Activated effector memory CD4-positive, alpha-beta T cell treated with Interleukin-2 at 50 U/mL for 16 hours (primary cell): ENCODE measurements at regions not wholly inside any gene's neighbourhood (a gene's known extent, or its start where the extent isn't known, plus 50 kb on each side); places are given as distances from the start of the nearest gene placed in this dataset.

Experiments
- DNase-seq: peaks from one replicate; pipeline ENCODE4 v3.0.0-alpha.2; 2020

DNA sequence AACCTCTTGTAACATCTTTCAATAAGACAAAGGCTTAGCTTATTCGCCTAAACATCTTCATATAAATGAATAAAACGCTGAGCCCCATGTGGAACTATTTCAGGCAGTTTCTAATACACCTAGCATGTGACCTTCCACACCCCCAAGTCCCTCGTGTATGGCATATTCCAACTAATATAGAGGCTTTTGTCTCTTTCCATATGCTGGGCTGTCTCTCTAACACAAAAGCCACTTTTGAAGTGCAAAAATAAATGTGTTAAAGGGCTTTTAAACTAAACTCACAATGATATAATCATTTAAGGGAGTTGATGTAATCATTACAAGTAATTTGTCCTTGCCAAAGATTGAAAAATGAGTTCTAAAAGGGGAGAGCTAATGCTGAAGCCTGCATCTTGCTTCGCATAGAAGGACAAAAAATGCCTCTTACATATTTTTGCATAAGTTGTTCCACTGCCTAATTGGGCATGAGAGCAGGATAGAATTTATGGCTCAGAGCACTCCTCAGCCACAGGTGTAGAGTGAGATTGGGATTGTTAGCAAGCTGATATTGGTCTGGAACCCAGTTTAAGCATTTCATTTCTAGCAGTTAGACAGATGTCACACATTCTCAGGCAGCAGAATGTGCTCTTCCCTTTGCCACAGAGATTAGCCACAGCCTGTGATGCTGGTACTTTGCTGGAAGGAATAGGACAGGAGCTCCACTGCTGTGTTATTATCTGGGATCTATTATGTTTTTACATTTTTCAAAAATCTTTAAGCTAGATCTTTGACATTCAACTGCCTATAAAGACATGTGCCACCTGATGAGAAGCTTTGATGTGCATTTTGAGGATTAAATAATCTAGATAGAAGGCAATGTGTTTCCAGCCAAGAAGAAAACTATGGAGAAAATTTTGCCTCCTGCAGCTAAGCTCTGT lies 1044.4 kb downstream of the ADGRL2 start:
- DNase-seq = no peak

DNA sequence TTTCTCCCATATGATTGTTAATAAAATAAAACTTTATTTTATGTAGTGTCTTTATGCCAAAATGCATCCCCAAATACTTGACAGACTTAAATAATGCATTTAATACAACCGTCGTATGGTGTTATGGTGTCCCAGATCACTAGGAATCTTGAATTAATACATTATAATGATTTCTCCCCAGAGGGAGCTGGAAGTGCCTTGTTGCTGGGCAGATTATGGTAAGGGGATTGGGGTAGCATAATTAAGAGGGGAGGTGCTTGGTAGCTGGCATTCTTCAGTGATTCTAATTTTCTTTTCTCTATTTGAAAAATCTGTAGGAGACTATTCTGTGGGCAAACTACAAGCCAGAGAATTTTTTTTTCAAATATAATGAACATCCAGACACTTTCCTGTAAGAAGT lies 1043.7 kb downstream of the ADGRL2 start:
- DNase-seq = no peak

DNA sequence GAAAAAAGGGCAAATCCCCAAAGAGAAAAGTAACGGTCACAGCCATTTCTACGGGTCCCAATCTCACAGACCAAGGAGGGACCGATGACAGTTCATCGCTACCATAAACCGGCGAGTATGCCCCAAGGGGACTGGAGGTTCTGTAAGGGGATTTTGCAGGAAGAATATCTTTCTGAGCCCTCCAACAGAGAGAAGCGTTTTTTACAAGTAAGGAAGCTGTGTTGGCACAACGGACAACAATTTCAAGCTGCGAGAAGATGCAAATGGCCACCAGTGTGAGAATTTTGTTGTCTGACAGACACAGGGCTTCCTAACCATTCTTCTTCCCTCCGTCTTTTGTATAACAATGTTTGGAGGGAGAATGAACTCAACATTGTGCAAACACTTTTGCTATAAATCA lies 1043.1 kb downstream of the ADGRL2 start:
- DNase-seq = no peak

DNA sequence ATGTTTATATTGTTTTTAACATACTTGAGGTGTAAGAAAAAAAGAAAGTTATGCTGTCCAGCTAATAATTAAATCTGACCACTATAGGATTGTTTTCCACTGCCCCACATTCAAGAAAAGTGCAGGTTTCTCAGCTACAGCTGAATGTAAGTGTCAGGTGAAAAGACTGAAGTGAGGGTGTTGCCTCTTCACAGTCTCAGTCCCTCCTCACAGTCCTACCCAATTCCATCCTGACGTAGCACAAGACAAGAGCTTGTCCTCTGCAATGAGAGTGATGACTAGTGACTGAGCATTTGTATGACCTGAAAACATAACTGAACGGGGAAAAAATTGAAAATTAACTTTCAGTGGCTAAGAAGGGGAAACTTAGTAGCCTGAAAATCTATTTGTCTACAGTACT lies 1039.5 kb downstream of the ADGRL2 start:
- DNase-seq = no peak

DNA sequence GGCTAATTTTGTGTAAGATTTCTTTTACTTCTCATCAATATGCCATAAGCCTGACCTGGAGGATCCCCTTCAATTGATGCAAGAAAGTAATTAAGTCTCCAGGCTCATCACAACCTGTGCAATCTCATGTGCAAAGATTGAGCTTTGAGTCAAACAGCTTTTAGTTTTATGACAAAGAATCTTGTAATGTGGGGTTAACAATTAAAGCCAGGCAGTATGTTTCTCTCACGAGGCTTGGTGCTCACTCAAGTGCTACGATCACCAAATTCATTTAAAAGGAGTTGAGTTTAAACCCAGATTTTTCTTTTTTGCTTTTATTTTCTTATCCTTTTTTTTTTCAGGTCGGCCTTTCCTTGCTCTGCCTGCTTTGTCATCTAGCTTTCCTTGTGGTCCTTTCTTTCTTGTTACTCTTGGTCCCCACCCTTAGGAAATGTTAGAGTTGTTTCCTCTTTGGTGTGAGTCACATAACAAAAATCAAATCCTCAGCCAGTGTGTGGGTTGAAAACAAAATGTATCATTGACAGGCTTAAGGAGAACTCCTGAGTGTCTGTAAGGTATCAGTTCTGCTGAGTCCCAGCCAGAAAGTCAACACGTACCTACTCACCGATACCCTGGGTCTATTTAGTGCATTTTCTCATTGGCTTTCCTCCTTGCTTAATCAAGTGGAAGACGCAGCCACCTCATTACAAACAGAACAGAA lies 1037.2 kb downstream of the ADGRL2 start:
- no peak for DNase-seq

DNA sequence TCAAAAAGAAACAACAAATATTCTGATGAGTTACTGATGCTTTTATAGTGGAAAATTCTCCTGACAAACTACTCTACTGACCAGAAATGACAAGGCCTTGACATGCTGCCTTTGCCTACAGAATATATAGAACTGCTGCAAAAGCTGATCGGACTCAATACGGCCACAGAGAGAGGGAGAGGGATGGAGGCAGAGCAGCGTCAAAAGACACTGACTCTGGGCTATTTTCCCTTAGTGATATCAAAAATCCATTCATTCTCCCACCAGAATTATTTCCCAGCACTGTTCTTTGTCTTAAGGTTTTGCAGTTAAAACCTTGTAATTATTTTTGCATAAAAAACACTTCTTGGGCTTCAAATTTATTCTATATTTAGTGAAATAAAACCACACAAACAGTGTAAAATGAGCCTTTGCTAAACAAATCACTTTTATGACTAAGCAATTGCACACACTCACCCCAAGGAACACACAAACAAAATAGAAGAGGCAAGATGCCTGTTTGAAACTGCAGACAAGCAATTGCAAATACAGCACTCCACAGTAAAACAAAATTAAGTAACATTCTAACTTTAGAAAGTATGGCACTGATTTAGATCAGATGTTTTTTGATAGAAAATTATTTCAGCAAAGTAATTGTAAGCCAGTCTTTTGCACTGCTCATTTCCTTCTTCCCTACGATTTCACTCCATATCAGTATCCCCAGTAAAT lies 1036.4 kb downstream of the ADGRL2 start:
- no peak for DNase-seq

DNA sequence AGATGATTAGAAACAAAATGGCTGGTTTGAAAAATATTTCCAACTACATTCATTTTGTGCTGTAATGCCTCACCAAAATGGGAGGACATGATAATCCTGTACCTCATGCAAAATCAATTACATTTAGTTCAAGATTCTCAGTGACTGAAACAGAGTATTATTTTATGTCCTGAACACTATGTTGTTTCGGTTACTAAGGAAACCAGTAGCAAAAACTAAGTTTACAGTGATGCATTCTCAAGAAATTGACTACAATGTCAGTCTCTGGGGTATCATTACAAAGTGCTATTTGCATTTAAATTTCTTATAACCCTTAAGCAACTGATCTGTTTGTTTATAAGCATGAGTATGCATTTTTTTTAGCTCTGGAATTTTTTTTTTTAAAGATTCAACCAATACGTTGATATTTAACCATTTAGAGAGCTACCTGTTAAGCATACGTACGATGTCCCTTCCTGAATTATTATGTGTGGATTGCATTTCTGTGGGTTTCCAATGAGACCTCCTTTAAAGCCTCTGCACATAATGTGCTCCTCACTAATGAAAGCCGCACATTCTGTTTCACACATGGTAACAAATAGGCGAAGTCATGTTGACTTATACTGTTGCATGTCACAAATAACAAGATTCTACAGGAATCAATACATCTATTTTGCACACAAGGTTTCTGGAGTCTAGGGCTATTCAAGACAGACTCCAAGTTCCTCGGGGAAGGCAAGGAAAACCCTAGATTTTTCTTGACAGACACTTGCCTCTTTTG lies 1035.7 kb downstream of the ADGRL2 start:
- no peak for DNase-seq

DNA sequence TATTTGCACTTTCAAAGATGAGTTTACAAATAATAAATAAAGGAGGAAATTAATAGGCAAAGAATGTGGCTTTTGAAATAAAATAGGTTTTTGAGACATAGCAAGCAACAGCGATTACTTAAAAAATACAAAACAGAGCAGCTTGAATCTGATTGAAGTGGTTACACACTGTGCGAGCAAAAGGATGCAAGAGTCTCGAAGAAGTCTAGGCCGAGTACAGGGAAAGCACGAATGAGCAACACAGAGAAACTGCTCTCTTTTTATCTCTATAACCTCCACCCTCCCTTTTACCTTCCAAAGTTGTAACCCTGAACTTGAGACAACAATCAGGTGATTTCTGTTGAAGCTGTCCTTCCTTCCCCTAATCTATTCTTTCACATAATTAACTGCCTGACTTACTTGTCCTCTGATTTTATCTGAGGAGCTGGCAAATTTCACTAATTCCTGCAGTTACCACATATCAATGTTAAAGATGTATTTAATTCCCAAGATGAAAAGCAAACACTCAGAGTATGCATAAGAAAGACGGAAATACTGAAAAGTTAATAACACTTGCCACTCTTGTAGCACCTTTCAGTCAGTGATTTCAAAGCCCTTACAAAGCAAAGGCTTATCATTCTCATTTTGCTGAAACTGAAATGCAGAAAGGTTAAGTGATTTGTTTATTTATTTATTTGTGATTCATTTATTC lies 1030.1 kb downstream of the ADGRL2 start:
- no peak for DNase-seq

DNA sequence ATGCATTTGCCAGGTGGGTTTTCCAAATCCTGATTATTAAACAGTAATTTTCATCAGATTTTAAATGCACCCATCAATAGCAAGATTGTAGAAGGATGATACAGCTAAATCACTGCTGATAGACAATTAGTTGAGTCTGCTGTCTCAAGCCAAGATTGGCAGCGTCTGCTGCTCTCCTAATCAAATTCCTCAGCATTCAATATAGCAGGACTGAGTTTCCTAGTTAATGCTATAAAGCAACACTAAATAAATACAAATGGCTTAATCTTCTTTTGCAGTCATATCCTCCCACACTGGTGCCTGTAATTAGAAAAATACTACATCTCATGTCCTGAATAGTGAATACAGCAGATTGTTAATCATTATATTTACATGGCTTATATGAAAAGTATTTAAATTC lies 1028.8 kb downstream of the ADGRL2 start:
- DNase-seq = no peak

DNA sequence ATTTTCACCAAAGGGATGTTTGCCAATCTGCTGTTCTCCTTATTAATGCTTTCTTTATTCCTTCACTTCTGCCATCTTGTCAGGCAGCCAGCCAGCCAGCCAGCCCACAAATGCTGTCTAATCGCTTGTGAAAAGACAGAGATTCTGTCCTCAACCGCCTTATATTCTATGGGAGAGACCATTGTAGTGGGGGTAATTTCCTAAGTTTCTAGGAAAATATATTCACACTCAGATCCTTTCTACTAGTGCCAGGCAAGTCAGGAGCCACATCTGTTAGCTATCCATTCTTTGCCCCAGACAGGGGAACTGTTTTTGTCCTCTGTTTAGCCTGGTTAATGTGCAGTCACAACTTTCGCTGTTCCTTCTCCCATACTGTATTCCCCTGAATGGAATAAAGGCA lies 1023.1 kb downstream of the ADGRL2 start:
- no peak for DNase-seq

DNA sequence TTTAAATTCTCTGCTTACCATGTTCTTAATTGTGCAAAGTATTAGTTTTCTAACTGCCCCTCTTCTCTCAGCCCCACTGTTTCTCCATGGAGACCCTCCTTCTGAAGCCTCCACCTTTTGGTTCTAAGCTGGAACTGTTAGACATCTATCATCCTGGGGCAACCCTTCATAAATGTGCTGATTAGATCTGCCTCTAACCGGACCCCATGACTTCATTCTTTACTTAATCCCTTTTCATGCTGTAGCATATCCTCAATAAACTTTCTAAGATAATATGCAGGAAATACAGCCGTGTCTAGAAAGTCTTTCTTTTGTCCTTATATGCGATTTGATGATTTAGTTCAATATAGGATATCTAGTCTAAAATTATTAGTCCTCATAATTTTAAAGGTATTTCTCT lies 1020.1 kb downstream of the ADGRL2 start:
- DNase-seq = no peak

DNA sequence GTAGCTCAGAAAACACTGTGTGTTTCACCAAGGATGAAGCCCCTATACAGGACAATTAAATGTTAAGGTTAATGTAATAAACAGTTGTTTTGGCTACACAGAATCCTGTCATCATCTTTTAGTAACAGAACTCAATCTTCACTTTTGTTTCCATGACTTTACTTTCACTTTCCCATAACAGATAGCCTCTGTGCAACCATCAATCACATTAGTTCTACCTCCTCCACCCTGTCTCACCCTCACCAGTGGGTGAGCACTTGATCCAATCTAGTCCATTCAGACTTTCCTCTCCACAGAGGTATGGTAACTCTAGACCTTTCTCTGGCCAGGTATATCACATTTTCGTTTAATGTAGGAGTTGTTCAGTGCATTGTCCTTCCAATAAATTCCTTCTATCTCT lies 1018.5 kb downstream of the ADGRL2 start:
- no peak for DNase-seq

DNA sequence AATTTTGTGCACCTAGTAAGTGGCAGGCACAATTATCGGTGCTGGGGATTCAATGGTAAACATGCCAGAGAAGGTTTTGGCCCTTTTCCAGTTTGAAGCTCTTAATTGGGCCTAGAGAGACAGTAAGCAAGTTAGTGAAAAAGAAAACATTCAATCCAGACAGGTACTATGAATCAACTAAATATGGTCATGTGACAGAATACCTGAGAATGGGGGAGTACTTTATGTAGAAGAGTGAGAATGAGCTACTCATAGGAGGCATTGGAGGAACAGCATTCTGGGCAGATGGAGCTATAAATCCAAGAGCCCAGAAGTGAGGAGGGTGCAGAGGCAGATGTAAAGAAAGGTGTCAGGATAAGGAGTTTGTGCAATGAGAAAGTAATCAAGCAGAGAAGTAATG lies 1017.9 kb downstream of the ADGRL2 start:
- DNase-seq = no peak

DNA sequence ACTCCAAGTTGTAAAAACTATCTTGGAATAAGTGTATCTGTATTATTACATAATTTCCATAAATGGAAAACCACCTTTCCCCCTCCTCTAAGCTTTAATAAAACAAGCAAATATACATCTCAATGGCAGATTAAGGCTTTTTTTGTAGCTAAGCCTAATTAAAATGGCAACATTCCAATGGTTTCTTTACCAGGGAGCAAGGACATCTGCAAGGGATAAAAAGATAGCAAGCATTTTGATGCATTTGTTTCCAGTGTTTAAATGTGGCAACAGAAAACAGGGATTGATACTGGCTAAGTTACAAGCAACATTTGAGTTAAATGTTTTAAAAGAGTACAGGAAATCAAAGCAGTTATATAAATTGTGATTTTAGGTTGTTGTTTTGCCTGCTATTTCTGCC lies 1012.7 kb downstream of the ADGRL2 start:
- DNase-seq = no peak

DNA sequence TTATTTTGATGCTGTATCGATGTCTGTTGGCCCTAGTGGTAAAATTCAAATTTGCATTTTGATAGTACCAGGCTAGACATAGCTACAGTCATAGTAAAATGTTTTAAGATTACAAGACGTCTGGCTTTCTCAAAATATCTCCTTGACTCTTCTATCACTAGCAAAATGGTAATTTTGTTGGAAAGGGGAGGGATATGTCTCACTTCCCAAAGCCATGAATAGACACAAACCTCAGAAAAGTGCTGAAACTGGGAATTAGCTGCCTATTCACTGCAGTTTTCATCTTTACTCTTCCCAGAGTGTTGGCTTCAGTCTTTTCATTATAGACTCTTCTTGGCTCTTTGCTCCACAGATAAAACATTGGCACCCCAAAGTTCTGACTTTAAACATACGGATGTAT lies 1009.9 kb downstream of the ADGRL2 start:
- DNase-seq = no peak

DNA sequence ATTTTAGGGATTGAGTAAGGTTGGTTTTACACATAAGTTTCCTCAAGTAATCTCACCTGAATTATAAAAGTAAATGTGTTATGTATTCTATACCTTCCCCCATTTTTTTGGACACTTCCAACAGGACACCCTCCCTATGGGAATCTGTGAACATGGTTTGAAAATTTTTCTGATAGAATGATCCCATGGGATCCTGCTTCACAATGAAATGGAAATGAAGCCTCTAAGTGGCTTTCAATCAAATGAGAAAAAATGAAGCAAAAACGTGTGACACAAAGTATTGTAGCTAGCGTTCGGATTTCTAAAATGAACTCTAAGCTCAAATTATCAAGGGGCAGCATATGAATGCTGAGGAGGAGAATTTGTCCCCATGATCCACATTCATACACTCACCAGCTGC lies 1006.8 kb downstream of the ADGRL2 start:
- no peak for DNase-seq

DNA sequence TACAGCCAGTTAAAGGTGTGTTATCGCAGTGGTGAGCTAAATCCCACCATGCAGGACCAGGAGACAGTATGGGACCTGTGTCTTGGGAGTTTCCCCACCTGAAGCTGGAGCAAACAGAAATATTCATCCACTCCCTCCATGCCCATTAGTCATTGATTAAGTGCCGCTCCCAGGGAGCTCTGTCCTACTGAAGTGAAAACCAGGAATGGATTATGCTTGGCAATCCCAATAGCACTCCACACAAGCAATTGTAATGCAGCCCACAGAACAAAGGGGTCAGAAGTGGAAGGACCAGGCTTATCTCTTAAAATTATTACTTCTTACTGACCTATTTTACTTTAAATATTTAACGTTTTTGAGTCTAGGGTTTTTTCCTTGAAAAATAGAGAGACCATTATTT lies 1005.4 kb downstream of the ADGRL2 start:
- DNase-seq = no peak

DNA sequence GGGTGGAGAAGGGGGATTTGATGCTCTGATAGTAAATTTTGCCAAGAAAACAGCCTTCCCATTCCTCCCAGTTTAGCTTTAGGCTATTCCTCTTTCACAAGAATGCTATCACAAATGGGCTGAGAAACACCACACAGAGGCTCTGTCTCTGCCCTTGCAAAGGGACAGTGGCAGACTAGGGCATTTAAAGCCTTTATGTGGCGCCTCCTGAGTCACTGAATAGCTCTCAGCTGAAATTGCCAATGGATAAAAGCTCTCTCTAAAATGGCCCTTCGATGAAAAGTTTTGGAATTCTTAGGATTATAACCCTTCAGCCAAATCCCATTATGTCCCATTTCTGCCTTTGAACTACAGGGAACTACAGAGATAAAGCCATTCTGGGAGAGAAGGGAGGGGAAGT lies 1000.4 kb downstream of the ADGRL2 start:
- no peak for DNase-seq

DNA sequence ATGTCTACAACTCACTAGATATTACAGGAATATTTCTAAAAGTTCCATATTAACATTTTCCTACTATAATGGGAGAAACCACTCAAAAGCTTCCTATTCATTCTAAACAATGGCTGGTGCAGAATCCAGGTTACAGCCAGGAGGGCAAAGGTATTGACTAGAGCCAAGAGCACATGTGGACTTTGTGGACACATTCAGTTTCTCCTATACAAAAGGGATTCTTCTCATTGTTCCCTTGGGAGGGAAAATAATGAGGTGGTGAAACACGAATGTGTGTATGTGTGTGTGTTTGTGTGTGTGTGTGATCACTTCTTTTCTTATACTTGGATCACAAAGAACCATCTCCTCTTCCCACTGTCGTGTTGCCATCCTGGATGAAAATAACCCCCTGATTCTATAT lies 1000.0 kb downstream of the ADGRL2 start:
- no peak for DNase-seq

DNA sequence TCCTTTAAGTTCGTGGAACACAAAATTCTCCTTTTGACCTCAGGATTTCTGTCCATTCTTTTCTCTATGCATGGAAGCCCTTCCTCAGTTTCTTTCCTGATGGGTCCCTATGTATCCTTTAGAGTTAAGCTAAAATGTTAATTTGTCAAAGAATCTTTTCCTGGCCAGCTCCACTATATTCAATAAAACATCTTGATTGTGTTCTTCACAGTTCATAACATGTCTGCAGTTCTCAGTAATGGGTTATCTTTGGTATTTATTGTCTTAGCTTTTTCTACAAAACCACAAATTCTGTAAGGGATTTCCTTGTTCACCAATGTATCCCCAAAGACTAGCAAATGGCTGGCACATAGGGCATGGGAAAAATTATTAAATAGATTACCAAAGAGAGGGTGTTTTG lies 998.5 kb downstream of the ADGRL2 start:
- no peak for DNase-seq

DNA sequence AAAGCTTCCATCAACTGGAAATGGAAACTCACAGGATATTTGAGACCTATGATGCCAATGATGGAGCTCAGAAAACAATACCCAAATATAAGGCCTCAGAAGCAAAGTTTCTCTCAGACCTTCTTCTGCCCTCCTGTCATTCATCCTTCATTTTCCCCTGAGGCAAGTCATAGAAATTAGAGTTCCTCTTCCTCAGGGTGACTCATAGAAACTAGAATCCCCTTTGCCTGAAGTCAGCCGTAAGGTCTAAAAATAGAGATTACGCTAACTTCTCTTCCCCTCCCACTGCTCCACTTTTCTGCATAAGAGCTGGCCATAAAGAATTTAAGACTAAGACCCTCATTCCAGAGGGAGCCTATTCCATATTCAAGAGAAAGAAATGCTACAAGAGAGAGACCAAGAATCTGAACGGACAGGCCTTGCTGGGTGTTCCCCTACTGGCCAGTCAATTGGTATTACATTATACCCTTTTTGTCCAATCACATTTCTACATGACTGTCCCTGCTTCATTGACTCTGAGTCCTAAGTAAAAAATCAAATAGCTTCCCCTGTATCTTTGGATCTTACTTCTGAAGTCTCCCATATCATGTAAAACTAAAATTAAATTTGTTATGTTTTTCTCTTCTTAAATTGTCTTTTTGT lies 994.9 kb downstream of the ADGRL2 start:
- DNase-seq = no peak

DNA sequence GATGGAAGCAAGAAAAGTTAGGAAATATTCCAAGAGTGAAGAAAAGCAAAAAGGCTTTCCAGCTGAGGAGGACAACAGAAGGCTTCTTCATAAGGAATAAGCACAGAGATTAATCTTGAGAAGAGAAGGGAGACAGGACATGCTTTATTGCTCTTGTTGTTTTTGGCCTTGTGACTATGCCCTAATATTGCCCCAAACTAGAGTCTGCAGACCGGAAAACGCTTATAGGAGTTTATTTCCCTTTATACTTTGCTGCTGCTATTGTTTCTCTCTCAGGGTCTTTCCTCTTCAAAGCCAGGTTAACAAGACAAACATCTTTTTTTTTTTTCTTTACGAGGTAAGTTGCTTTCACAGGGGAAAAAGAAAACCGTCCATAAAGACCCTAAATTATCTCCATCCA lies 991.4 kb downstream of the ADGRL2 start:
- no peak for DNase-seq
